ENCODE measurements at regions not wholly inside any gene's neighbourhood (a gene's known extent, or its start where the extent isn't known, plus 50 kb on each side); places are given as distances from the start of the nearest gene placed in this dataset.
A peak's percentile ranks its signal among the peaks of the same experiment; 100 is the strongest.

DNA sequence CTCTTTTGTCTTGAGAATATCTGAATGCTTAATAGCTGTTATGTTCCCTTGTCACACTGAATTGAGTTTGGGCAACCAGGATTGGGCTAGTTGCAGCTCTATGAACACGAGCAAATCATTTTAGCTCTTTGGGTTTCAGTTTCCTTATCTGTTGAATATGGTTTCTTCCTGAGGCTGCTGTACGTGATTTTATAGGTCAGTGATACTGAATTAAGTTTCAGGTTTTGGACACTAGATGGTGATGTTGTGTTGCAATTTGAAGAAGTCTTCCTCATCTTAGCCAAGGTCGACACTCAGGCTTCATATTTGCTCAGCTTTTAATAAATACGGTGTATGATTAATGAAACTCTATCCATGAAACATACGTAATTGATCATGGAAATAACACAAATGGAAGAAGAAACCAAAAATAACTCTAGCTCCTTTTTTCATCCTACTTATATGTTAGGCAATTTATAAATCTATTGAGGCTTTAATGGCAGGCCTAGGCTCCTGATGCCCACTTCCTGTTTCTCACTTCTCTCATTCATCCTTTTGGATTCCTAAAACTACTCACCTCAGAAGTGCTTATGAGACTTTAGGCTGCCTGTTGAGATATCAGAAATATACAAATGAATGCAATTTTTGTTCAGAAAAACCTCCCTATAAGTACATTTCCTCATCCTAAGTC is 354.1 kb upstream of the MAP3K7 start:
- TF ChIP-seq CTCF (IDR thresholded peaks at IDR 0.05; ENCODE audit: insufficient read depth, low read length, poor library complexity, severe bottlenecking): peak; percentile 28
- DNase-seq (ENCODE audit: extremely low read depth, insufficient read length): peak; percentile 10
- Histone ChIP-seq H3K4me3 (replicated peaks; ENCODE audit: low read depth, low read length) (no peak overlapping the region; the same call in 1 of the 2 replicates), H3K36me3 (ENCODE audit: control insufficient read depth, insufficient read depth, low read length) (no peaks in the 10 kb centered on the region), H3K27me3 (replicated peaks; ENCODE audit: control insufficient read depth, insufficient read depth, low read length) (no peaks in the 10 kb centered on the region)

DNA sequence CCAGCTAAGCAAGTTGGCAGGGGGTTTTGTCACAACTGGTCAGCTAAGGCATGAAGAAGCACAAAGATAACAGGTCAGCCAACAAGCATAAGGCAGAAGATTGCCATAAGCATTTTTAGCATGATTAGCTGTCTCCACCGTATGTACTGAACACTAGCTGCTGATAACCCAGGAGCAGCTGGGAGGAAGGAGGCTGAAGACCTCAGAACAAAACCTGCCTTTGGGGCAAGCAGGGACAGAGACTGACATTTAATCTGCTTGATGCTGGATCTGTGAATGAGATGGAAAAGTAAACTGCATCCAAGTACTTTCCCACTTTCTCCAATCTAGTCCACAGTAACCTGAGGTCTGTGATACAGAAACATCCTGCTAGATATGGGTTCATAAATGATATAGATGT is 353.0 kb upstream of the MAP3K7 start:
- TF ChIP-seq CTCF (IDR thresholded peaks at IDR 0.05; ENCODE audit: insufficient read depth, low read length, poor library complexity, severe bottlenecking): no peak
- H3K4me3 ChIP-seq (replicated peaks; ENCODE audit: low read depth, low read length): no peak overlapping the region
- DNase-seq (ENCODE audit: extremely low read depth, insufficient read length): no peak
- H3K36me3 ChIP-seq (ENCODE audit: control insufficient read depth, insufficient read depth, low read length): no peaks in the 10 kb centered on the region
- no peaks in the 10 kb centered on the region for H3K27me3 ChIP-seq (replicated peaks; ENCODE audit: control insufficient read depth, insufficient read depth, low read length)

GRCh38 chr6:90938122-90938521 is 351.2 kb upstream of the MAP3K7 start:
- Histone ChIP-seq H3K36me3 (ENCODE audit: control insufficient read depth, insufficient read depth, low read length) (no peaks in the 10 kb centered on the region), H3K27me3 (replicated peaks; ENCODE audit: control insufficient read depth, insufficient read depth, low read length) (no peaks in the 10 kb centered on the region), H3K4me3 (replicated peaks; ENCODE audit: low read depth, low read length) (no peak overlapping the region)
- no peak for DNase-seq (ENCODE audit: extremely low read depth, insufficient read length)
- TF ChIP-seq CTCF (IDR thresholded peaks at IDR 0.05; ENCODE audit: insufficient read depth, low read length, poor library complexity, severe bottlenecking): no peak

GRCh38 chr6:90936286-90936685 is 349.4 kb upstream of the MAP3K7 start:
- no peak for TF ChIP-seq CTCF (IDR thresholded peaks at IDR 0.05; ENCODE audit: insufficient read depth, low read length, poor library complexity, severe bottlenecking)
- no peaks in the 10 kb centered on the region for H3K36me3 ChIP-seq (ENCODE audit: control insufficient read depth, insufficient read depth, low read length)
- DNase-seq (ENCODE audit: extremely low read depth, insufficient read length): no peak
- H3K4me3 ChIP-seq (replicated peaks; ENCODE audit: low read depth, low read length): no peak overlapping the region
- H3K27me3 ChIP-seq (replicated peaks; ENCODE audit: control insufficient read depth, insufficient read depth, low read length): no peaks in the 10 kb centered on the region

GRCh38 chr6:90934966-90935365 is 348.1 kb upstream of the MAP3K7 start:
- no peak for TF ChIP-seq CTCF (IDR thresholded peaks at IDR 0.05; ENCODE audit: insufficient read depth, low read length, poor library complexity, severe bottlenecking)
- H3K27me3 ChIP-seq (replicated peaks; ENCODE audit: control insufficient read depth, insufficient read depth, low read length): no peaks in the 10 kb centered on the region
- no peaks in the 10 kb centered on the region for H3K36me3 ChIP-seq (ENCODE audit: control insufficient read depth, insufficient read depth, low read length)
- no peak overlapping the region for H3K4me3 ChIP-seq (replicated peaks; ENCODE audit: low read depth, low read length)
- no peak for DNase-seq (ENCODE audit: extremely low read depth, insufficient read length)

DNA sequence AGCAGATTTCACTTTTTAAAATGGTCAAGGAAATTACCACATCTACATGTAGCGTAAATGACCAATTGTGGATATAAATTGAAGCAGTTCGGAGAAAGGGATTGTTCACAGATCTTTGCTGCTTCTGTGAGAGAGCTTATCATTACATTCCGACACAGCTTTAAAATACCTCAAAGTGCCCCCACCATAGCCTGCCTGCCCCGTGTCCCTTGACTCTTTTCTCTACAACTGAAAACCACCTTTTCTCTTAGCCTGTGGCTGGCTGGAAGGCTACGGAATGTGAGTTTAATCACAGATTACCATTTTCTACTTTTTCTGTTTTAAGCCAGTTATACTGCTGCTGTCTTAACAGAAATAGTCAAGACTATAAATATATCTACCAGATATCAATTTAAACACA is 347.2 kb upstream of the MAP3K7 start:
- no peak for TF ChIP-seq CTCF (IDR thresholded peaks at IDR 0.05; ENCODE audit: insufficient read depth, low read length, poor library complexity, severe bottlenecking)
- no peak overlapping the region for H3K4me3 ChIP-seq (replicated peaks; ENCODE audit: low read depth, low read length)
- no peaks in the 10 kb centered on the region for H3K36me3 ChIP-seq (ENCODE audit: control insufficient read depth, insufficient read depth, low read length)
- DNase-seq (ENCODE audit: extremely low read depth, insufficient read length): no peak
- no peaks in the 10 kb centered on the region for H3K27me3 ChIP-seq (replicated peaks; ENCODE audit: control insufficient read depth, insufficient read depth, low read length)
